Activated naive CD4-positive, alpha-beta T cell treated with anti-CD3 and anti-CD28 coated beads, Interleukin-2, amount 10 ng/mL, durations not matched to agents 7 days and 5 days (primary cell): ENCODE measurements at regions not wholly inside any gene's neighbourhood (a gene's known extent, or its start where the extent isn't known, plus 50 kb on each side); places are given as distances from the start of the nearest gene placed in this dataset.

Source experiments
- CTCF ChIA-PET: fragments of 350-600 bp; sonication (Branson Sonifier 250); formaldehyde crosslinking; loops from one replicate; lab custom pipeline; 2021; ENCODE audit warnings: antibody characterized with exemption; lab: Charles Lee
- DNase-seq: peaks from one replicate; pipeline ENCODE4 v3.0.0-alpha.2; 2020
- H3K27ac Mint-ChIP-seq: one replicate; pipeline ENCODE4 v1.8.0; 2021; ENCODE audit warnings: mild to moderate bottlenecking, moderate library complexity, mixed read lengths
- H3K27me3 Mint-ChIP-seq: one replicate; pipeline ENCODE4 v1.8.0; 2021; ENCODE audit warnings: mild to moderate bottlenecking, mixed read lengths
- H3K36me3 Mint-ChIP-seq: one replicate; pipeline ENCODE4 v1.8.0; 2021; ENCODE audit warnings: mixed read lengths
- H3K4me1 Mint-ChIP-seq: one replicate; pipeline ENCODE4 v1.8.0; 2021; ENCODE audit warnings: mixed read lengths
- H3K4me3 Mint-ChIP-seq: one replicate; pipeline ENCODE4 v1.8.0; 2021; ENCODE audit warnings: mild to moderate bottlenecking, moderate library complexity, mixed read lengths
- H3K9me3 Mint-ChIP-seq: one replicate; pipeline ENCODE4 v1.8.0; 2021; ENCODE audit warnings: mixed read lengths

DNA sequence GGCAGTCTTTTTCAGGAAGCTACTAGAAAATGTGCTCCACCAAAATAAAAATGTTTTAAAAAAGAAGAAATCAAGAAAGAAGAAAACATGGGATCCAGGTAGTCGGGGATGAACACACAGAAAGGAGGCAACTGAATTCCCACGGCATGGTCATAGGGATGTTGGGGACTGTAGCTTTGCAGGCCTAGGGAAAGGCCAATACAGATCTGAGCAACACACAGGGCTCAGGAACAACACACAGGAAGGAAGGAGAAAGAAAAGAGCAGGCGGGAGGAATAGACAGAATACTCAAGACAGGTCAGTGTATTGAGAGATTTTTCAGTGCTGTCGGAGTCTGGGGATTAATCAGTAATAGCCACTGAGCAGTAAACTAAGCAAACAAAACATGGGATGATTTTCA lies 142.7 kb upstream of the SYT6 start:
- no peak overlapping the region for H3K4me3 Mint-ChIP-seq
- no peaks in the 10 kb centered on the region for H3K9me3 Mint-ChIP-seq
- no peak for DNase-seq
- no peak overlapping the region for H3K27ac Mint-ChIP-seq
- H3K36me3 Mint-ChIP-seq, result no peaks in the 10 kb centered on the region
- peaks cover 4% of the 10 kb centered on the region for H3K27me3 Mint-ChIP-seq
- CTCF ChIA-PET, result no interaction called here
- H3K4me1 Mint-ChIP-seq, result peaks cover 4% of the 10 kb centered on the region

DNA sequence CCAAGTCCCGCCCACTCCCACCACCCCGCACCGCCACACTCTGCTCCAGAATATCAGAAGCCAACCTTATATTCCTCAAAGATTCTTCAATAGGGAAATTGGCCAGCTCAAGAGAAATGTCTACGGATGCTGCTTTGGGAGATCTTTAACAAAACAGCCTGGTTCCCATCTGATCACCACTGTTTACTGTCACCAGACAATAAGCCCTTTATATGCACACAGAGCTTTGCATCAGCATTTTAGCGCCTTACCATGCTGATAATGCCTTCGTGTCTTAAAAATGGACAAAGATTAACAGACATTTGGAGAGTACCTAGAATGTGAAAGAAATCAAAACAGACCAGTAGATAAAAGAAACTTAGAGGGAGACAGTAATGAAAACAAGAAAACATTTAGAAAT lies 141.7 kb upstream of the SYT6 start:
- H3K27me3 Mint-ChIP-seq, result peaks cover 4% of the 10 kb centered on the region
- no peak overlapping the region for H3K4me3 Mint-ChIP-seq
- H3K36me3 Mint-ChIP-seq, result no peaks in the 10 kb centered on the region
- no peaks in the 10 kb centered on the region for H3K4me1 Mint-ChIP-seq
- H3K9me3 Mint-ChIP-seq, result no peaks in the 10 kb centered on the region
- no peak for DNase-seq
- no peak overlapping the region for H3K27ac Mint-ChIP-seq
- CTCF ChIA-PET, result no interaction called here

DNA sequence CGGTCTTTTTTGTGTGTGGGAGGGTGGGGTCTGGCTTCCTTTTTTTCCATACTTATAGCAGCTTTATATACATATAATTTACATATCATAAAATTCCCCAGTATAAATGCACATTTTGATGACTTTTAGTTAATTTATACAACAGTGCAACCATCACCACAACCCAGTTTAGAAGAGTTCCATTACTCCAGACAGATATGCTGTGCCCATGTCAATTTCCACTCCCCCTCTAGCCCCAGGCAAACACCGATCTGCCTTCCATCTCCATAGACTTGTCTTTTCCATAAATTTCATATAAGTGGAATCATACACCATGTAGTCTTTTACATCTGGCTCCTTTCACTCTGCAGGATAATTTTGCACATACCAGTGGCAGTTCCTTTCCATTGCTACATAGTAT lies 139.2 kb upstream of the SYT6 start:
- H3K9me3 Mint-ChIP-seq, result no peaks in the 10 kb centered on the region
- H3K4me3 Mint-ChIP-seq, result no peak overlapping the region
- no peak overlapping the region for H3K27ac Mint-ChIP-seq
- no peaks in the 10 kb centered on the region for H3K4me1 Mint-ChIP-seq
- no peak for DNase-seq
- CTCF ChIA-PET, result interaction anchor here (0.9 kb wide), 1 partner anchor 10 kb away, joined by 6 read pairs; no protein-coding TSS in a partner anchor
- no peaks in the 10 kb centered on the region for H3K36me3 Mint-ChIP-seq
- no peaks in the 10 kb centered on the region for H3K27me3 Mint-ChIP-seq

DNA sequence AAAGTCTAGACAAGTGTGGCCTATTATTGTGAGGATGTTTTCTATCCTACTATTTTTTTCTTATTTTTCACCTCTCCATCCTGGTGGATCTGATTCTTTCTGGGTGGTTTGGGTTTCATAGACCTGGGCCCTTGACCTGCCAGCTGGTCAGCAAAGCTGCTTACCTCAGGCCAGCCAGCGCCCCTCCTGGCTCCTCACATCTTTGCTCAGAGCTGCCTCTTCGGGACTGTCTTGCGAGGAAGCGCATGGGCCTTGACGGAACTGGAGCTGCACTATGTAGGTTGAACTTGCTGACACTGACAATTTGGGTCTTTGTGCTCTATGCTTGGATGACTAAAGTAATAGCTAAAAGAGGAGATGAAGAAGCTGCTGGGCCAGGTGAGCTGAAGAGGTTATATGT lies 138.5 kb upstream of the SYT6 start:
- no peak overlapping the region for H3K27ac Mint-ChIP-seq
- H3K27me3 Mint-ChIP-seq, result no peaks in the 10 kb centered on the region
- no peak for DNase-seq
- H3K4me3 Mint-ChIP-seq, result no peak overlapping the region
- no peaks in the 10 kb centered on the region for H3K4me1 Mint-ChIP-seq
- H3K9me3 Mint-ChIP-seq, result no peaks in the 10 kb centered on the region
- CTCF ChIA-PET, result interaction anchor here (0.9 kb wide), 1 partner anchor 10 kb away, joined by 6 read pairs; no protein-coding TSS in a partner anchor
- no peaks in the 10 kb centered on the region for H3K36me3 Mint-ChIP-seq

DNA sequence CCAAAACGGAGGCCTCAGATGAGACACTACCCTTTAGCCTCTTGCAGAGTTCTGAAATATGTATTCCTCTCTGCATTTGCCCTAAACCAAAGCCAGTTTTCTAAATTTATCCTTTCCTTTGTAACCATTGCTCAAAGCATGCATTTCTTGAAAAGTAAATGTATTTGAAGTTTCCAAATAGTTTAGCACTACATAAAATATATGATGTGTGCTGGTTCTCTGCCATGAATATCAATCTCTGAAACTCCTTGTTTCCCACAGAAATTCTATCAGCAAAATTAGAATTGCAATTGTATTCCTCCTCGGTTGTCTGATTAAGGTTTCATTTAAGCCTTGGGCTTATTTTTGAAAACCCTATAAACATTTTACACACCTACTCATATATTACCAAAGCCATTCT lies 137.1 kb upstream of the SYT6 start:
- CTCF ChIA-PET, result interaction anchor here (0.8 kb wide), 1 partner anchor 8 kb away, joined by 3 read pairs; no protein-coding TSS in a partner anchor
- H3K4me1 Mint-ChIP-seq, result no peaks in the 10 kb centered on the region
- peaks cover 4% of the 10 kb centered on the region for H3K27me3 Mint-ChIP-seq
- H3K4me3 Mint-ChIP-seq, result no peak overlapping the region
- no peak overlapping the region for H3K27ac Mint-ChIP-seq
- DNase-seq, result no peak
- H3K9me3 Mint-ChIP-seq, result no peaks in the 10 kb centered on the region
- no peaks in the 10 kb centered on the region for H3K36me3 Mint-ChIP-seq

DNA sequence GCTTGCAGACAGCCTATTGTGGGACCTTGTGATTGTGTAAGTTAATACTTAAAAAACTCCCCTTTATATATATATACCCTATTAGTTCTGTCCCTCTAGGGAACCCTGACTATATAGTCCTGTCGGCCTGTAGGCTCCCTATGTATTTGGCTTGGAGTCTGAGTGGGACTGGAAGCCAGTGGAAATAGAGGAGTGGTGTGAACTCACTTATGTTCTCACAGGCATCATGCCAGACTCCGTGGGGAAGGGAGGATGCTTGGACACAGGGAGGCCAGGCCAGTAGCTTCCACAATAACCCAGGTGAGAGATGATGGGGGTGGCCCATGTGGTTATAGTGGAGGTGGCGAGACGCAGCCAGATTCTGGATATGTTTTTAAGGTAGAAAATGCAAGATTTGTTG lies 136.7 kb upstream of the SYT6 start:
- Mint-ChIP-seq H3K9me3 (no peaks in the 10 kb centered on the region), H3K27ac (no peak overlapping the region), H3K36me3 (no peaks in the 10 kb centered on the region), H3K4me1 (no peaks in the 10 kb centered on the region), H3K4me3 (no peak overlapping the region), H3K27me3 (peaks cover 5% of the 10 kb centered on the region)
- CTCF ChIA-PET, result no interaction called here
- DNase-seq, result no peak

DNA sequence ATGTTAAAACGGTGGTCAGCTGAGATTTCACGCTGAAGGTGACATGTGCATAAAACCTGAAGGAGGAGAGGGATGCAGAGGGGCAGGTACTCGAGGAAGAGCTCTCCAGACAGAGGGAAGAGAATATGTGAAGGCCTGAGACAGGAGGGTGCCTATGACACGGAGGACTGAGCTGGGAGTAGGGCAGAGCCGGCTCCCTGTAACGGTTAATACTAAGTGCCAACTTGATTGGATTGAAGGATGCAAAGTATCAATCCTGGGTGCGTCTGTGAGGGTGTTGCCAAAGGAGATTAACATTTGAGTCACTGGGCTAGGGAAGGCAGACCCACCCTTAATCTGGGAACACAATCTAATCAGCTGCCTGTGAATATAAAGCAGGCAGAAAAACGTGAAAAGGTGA lies 136.2 kb upstream of the SYT6 start:
- Mint-ChIP-seq H3K27me3 (peaks cover 5% of the 10 kb centered on the region), H3K9me3 (no peaks in the 10 kb centered on the region), H3K36me3 (no peaks in the 10 kb centered on the region), H3K27ac (no peak overlapping the region), H3K4me3 (no peak overlapping the region), H3K4me1 (no peaks in the 10 kb centered on the region)
- DNase-seq, result no peak
- CTCF ChIA-PET, result interaction anchor here (0.6 kb wide), 1 partner anchor 311 kb away, joined by 3 read pairs; no protein-coding TSS in a partner anchor

DNA sequence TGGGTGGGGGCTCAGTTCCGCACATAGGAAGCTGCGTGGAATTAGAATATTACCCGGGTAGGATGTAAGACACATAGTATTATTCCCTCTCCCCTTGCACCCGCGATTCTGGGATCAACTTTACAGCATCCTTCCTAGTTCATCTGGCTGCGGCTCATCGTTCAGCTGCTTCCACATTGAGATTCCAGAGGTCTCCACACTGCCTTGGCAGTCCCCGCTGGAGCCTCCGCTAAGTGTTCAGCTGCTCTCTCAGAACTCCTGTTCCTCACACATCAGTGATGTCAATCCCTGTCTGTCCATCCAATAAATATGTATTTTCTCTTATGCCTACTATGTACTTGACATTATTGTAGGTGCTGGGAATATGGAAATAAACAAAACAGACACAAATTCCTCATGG lies 135.6 kb upstream of the SYT6 start:
- Mint-ChIP-seq H3K4me3 (no peak overlapping the region), H3K9me3 (no peaks in the 10 kb centered on the region), H3K4me1 (no peaks in the 10 kb centered on the region), H3K27ac (no peak overlapping the region), H3K27me3 (peaks cover 5% of the 10 kb centered on the region), H3K36me3 (no peaks in the 10 kb centered on the region)
- no peak for DNase-seq
- CTCF ChIA-PET, result interaction anchor here (0.6 kb wide), 1 partner anchor 311 kb away, joined by 3 read pairs; no protein-coding TSS in a partner anchor

DNA sequence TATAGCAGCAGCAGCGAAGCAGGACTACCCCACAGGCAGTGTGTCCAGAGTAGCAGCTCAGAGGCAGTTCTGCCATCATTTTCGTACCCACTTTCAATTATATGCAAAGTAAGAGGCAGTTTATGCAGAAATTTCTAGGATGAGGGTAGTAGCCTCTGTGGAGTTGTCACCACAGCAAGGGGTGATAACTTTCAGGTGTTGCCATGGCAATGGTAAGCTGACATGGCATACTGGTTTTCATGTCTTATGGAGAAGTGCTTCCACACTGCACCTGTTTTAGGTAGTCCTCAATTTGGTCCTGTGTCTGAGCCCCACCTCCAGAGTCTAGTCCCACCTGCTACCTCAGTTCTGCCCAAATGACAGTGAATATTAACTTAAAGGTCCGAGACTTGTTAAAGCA lies 133.3 kb upstream of the SYT6 start:
- H3K27ac Mint-ChIP-seq, result no peak overlapping the region
- H3K27me3 Mint-ChIP-seq, result peaks cover 5% of the 10 kb centered on the region
- H3K36me3 Mint-ChIP-seq, result no peaks in the 10 kb centered on the region
- peaks cover 2% of the 10 kb centered on the region for H3K4me1 Mint-ChIP-seq
- H3K9me3 Mint-ChIP-seq, result no peaks in the 10 kb centered on the region
- CTCF ChIA-PET, result interaction anchor here (1.2 kb wide), 1 partner anchor 60 kb away, joined by 3 read pairs; no protein-coding TSS in a partner anchor
- DNase-seq, result no peak
- H3K4me3 Mint-ChIP-seq, result no peak overlapping the region

DNA sequence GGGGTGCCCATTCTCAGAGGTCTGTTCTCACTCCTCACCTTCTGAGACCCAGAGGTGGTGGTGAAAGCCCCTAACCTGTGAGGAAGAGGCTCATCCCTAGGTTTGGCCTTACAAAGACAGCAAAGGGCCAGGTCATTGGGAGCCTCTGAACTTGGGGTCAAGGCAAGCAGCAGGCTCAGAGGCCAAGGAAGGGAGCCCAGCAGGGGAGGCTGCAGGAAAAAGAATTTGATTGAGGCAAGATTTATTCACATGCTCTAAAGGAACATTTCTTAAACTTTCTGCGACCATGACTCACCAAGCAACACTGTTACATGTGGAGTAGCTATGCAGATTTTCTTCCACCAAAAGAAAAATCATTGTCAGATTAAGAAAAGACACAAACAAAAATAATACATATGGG lies 132.5 kb upstream of the SYT6 start:
- peaks cover 5% of the 10 kb centered on the region for H3K27me3 Mint-ChIP-seq
- H3K4me1 Mint-ChIP-seq, result peaks cover 2% of the 10 kb centered on the region
- no peak overlapping the region for H3K4me3 Mint-ChIP-seq
- no peaks in the 10 kb centered on the region for H3K36me3 Mint-ChIP-seq
- H3K27ac Mint-ChIP-seq, result no peak overlapping the region
- CTCF ChIA-PET, result interaction anchor here (1.0 kb wide), 1 partner anchor 14 kb away, joined by 3 read pairs; no protein-coding TSS in a partner anchor
- H3K9me3 Mint-ChIP-seq, result no peaks in the 10 kb centered on the region
- DNase-seq, result no peak

DNA sequence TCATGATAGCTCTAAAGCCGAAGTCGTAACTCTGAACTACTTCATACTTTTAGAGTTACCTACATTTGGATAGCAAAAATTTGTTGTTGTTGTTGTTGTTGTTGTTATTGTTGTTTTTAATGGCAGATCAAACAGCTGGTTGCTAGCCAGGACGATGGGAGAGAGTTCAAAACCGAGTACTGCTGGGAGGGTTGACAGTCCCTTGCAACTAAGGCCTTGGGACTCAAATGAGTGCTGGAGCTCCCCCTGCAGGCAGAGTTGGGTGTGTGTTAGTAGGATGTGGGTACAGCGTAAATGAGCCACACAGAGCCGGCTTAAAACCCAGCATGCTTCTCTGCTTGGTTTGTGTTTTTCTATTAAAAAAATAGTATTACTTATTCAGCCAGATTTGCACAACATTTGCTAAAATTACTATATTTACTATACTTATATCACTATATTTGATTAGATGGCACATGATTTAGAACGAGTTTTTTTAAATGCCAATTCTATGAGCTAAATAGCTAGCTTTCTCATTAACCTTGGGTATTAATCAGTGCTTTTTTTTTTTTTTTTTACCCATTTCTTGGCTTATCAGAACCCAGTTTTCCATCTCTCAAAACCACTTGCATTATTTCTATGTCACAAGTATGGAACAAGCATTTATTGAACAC lies 129.2 kb upstream of the SYT6 start:
- Mint-ChIP-seq H3K4me3 (no peak overlapping the region), H3K4me1 (peaks cover 2% of the 10 kb centered on the region), H3K36me3 (no peaks in the 10 kb centered on the region), H3K27me3 (peaks cover 12% of the 10 kb centered on the region), H3K27ac (no peak overlapping the region), H3K9me3 (no peaks in the 10 kb centered on the region)
- peak; percentile 91 for DNase-seq
- CTCF ChIA-PET, result interaction anchor here (0.6 to 4.0 kb wide), 23 partner anchors 8 to 448 kb away, joined by 3 to 38 read pairs (median 4); partner anchors contain the start of gene OLFML3

DNA sequence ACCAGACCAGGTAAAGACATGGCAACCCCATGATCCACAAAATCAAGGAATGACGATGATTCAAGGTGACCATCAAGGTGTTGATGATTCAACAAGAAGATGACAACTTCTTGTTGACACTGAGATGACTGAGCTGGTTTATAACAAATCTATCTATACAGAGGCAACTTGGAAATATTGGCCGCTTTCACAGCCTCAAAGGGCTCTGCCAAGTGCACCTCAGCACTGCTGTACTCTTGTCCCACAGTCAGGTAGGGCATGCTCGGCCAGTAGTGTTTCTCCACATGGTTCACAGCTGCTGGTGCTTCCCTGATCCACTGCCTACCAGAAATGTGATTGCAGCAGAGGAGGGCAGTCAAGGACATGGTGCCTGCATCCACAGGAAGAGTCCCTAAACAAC lies 125.2 kb upstream of the SYT6 start:
- DNase-seq, result no peak
- H3K36me3 Mint-ChIP-seq, result no peaks in the 10 kb centered on the region
- H3K27ac Mint-ChIP-seq, result no peak overlapping the region
- H3K9me3 Mint-ChIP-seq, result no peaks in the 10 kb centered on the region
- no peak overlapping the region for H3K4me3 Mint-ChIP-seq
- H3K27me3 Mint-ChIP-seq, result peaks cover 19% of the 10 kb centered on the region
- H3K4me1 Mint-ChIP-seq, result peaks cover 2% of the 10 kb centered on the region
- CTCF ChIA-PET, result no interaction called here

DNA sequence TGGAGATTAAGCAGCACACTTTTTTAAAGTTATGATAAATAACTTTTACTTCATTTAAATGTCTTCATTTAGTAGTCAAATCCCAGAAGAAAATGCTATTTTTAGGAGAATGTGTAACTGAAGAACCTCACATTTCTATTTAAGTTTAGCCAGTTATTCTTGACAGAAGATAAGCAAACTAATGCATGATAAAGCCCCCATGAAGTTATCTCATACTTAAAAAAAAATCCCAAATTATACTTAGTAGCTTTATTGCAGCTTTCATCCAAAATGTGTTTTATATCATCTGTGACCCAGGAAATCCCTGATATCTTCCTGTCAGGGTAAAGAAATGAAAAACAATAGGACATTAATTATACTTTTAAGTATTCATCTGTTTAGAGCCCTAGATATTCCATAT lies 124.8 kb upstream of the SYT6 start:
- Mint-ChIP-seq H3K4me3 (no peak overlapping the region), H3K36me3 (no peaks in the 10 kb centered on the region), H3K27me3 (peaks cover 19% of the 10 kb centered on the region), H3K4me1 (peaks cover 2% of the 10 kb centered on the region), H3K27ac (no peak overlapping the region), H3K9me3 (no peaks in the 10 kb centered on the region)
- CTCF ChIA-PET, result interaction anchor here (0.6 kb wide), 1 partner anchor 281 kb away, joined by 4 read pairs; no protein-coding TSS in a partner anchor
- no peak for DNase-seq

DNA sequence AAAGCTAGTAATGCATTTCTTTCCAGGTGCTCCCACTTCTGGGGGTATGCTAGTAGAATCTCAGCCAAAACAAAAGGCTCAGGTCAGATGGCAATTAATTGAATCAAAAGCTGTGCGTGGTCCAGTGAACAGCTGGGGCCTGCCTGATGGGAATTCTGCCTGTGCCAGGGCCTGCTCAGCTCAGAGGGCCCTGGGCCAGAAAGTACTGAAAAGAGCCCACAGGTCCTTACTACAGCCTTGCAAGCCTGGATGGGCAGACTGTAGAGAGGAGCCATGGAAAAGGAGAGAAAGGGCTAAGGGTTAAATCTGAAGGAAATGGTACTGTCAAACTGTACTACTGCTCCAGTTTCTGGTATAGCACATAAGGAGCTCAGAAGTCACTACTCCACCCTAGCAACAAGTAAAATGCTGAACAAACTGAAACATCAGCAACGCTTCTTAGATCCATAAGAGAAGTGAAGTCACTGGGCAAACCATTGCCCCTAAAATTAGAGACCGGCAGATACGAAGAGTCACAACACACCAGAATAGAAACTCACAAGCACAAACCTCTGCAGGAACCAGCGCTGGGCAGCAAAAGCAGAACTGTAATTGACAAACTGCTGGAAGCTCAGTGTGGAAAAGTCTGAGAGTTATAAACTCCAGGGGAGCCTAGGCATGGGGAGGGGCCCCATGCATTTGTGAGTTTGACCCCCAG lies 121.1 kb upstream of the SYT6 start:
- peaks cover 31% of the 10 kb centered on the region for H3K27me3 Mint-ChIP-seq
- H3K36me3 Mint-ChIP-seq, result no peaks in the 10 kb centered on the region
- no peak for DNase-seq
- no peak overlapping the region for H3K27ac Mint-ChIP-seq
- no peak overlapping the region for H3K4me3 Mint-ChIP-seq
- CTCF ChIA-PET, result interaction anchor here (0.7 to 1.6 kb wide), 2 partner anchors 8 to 296 kb away, joined by 3 to 4 read pairs; no protein-coding TSS in a partner anchor
- no peaks in the 10 kb centered on the region for H3K4me1 Mint-ChIP-seq
- no peaks in the 10 kb centered on the region for H3K9me3 Mint-ChIP-seq
